ENCODE measurements at regions not wholly inside any gene's neighbourhood (a gene's known extent, or its start where the extent isn't known, plus 50 kb on each side); places are given as distances from the start of the nearest gene placed in this dataset.

DNA sequence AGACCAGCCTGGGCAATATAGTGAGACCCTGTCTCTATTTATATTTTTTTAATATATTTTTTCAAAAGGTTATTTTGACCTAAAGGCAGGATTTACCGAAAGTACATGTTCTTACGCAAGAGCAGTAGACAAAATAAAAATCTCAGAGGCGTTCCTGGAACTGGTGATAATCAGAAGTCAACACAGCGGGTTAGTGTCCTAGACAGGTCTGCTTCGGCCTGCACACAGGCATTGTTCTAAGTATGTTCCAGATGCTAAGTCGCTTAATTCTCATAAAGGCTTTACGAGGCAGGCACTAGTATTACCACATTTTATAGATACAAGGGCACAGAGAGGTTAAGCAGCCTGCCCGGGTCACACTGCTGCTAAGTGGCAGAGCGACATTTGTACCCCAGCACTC lies 56.9 kb upstream of the SLC25A33 start:
- DNase-seq = no peak
- in situ Hi-C loops (cut with HindIII; ENCODE audit: low pct_ligation_motif_present, low pct_unique_long_range_greater_than_20kb, low sequenced_read_pairs) = no loop called here

DNA sequence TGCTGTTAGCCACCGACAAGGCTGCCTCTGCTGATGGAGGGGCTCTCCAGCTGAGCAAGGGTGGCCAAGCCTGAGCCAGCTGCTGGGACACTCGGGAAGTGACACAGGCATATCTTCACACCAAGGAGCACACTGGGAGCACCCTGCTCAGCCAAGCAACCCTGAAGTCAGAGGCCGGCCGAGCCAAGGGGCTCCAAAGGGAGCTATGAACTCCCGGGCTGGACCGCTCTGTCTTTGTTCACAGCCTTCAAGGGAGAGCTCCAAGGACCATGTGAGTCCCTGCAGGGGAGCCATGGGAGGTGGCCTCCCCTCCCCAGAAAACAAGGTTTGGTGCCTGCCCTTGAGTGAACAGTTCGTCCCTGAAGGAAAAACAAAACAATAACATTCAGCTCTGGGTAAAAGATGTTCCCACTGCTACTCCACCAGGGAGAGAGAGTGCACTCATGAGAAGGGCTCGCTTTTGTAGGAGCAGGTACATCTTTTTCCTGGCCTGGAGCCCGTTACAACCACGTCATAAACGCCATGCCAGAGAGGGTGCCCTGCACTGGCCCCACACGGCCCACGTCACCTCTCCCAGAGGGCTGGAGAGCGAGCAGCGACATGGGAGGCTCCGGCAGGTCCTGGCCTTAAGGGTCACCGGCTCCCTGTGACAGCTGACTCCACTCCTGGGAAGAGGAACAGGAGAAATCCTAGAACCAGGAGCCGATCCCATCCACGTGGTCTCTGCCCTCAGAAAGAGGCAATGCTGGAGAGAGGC lies 56.3 kb upstream of the SLC25A33 start:
- in situ Hi-C loops (cut with HindIII; ENCODE audit: low pct_ligation_motif_present, low pct_unique_long_range_greater_than_20kb, low sequenced_read_pairs) = no loop called here
- DNase-seq = no peak

DNA sequence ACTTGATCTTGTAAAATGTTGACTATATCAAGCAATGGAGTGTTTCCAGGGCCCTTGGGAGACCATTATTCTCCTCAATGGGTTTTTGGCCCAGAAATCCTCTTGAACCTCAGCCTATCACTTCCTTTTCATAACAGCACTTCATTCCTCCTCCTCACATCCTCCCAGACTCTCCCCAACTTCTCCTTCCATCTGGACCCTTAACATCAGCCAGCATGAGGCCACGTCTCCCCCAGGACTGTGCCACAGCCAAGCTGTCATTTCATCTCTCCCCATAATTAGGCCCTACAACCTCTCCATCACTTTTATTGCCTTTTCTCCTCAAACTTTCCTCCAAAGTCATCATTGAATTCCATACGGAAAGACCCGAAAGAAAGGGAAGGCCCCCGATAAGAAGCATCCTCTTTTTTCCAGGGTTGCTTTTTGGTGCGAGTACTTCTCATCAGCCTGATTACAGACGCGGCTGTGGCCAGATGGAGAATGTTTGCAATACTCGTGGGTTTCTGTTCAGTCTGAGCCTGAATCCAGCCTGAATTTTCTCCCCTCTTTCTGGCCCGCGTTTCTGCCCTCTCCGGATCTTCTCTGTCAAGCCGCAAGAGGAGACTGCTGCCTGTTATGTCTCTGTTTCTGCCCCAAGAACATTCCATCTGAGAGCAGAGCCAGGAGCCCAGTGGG lies 52.7 kb upstream of the SLC25A33 start:
- no peak for DNase-seq
- in situ Hi-C loops (cut with HindIII; ENCODE audit: low pct_ligation_motif_present, low pct_unique_long_range_greater_than_20kb, low sequenced_read_pairs) = no loop called here
